ENCODE measurements at regions not wholly inside any gene's neighbourhood (a gene's known extent, or its start where the extent isn't known, plus 50 kb on each side); places are given as distances from the start of the nearest gene placed in this dataset.

DNA sequence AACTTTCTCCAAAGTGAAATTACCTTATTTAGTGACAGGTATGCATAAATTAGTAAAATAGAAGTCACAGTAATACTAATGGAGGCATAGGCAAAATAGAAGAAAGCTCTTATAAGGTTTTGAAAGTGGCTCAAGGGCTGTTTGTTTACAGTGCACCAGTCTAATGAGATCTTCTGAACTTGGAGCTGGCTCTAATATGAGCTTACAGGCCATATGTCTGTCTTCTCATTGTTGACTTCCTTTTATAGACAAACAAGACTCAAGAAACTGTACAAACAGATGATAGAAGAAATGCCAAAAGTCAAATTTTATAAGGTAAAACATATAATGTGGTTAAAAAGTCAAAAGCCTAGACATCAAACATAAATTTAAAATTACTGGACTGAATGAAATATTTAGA, 207.5 kb upstream of the NEGR1 start:
- no peak for ATAC-seq
- TF ChIP-seq BACH2 (CRISPR knock-in tag; IDR thresholded peaks at IDR 0.05; ENCODE audit: borderline replicate concordance) (no peak), ZC3H10 (CRISPR knock-in tag; IDR thresholded peaks at IDR 0.05) (no peak), ISL1 (CRISPR knock-in tag; IDR thresholded peaks at IDR 0.05) (no peak)
- TF ChIP-seq, protein P1, sequence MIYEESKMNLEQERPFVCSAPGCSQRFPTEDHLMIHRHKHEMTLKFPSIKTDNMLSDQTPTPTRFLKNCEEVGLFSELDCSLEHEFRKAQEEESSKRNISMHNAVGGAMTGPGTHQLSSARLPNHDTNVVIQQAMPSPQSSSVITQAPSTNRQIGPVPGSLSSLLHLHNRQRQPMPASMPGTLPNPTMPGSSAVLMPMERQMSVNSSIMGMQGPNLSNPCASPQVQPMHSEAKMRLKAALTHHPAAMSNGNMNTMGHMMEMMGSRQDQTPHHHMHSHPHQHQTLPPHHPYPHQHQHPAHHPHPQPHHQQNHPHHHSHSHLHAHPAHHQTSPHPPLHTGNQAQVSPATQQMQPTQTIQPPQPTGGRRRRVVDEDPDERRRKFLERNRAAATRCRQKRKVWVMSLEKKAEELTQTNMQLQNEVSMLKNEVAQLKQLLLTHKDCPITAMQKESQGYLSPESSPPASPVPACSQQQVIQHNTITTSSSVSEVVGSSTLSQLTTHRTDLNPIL (CRISPR knock-in tag; IDR thresholded peaks at IDR 0.05; ENCODE audit: low read depth), result no peak

DNA sequence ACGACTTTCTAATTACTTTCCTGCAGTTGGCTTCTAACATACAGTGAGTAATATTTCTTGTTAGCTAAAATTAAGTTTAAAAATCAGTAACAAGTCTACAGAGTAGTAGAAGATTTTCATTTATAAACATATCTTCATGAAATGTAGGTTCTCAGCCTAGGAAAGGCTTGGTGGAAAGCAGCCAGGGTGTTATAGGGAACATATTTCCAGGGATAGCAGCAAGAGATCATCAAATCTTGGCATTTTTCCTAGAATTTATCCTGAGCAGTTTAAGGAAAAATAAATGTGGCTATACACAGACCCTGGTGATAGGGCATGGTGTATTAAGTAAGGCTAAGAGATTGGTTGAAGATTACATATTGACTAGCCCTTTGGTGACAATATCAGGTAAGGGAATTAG, 203.5 kb upstream of the NEGR1 start:
- no peak for TF ChIP-seq TCF4 (CRISPR knock-in tag; IDR thresholded peaks at IDR 0.05; ENCODE audit: borderline replicate concordance)
- TF ChIP-seq TOX (CRISPR knock-in tag; IDR thresholded peaks at IDR 0.05; ENCODE audit: borderline replicate concordance), result no peak
- no peak for TF ChIP-seq OSR1 (CRISPR knock-in tag; IDR thresholded peaks at IDR 0.05)
- TF ChIP-seq, protein P2, sequence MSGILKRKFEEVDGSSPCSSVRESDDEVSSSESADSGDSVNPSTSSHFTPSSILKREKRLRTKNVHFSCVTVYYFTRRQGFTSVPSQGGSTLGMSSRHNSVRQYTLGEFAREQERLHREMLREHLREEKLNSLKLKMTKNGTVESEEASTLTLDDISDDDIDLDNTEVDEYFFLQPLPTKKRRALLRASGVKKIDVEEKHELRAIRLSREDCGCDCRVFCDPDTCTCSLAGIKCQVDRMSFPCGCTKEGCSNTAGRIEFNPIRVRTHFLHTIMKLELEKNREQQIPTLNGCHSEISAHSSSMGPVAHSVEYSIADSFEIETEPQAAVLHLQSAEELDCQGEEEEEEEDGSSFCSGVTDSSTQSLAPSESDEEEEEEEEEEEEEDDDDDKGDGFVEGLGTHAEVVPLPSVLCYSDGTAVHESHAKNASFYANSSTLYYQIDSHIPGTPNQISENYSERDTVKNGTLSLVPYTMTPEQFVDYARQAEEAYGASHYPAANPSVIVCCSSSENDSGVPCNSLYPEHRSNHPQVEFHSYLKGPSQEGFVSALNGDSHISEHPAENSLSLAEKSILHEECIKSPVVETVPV (CRISPR knock-in tag; IDR thresholded peaks at IDR 0.05), result no peak
- TF ChIP-seq PPARA (CRISPR knock-in tag; IDR thresholded peaks at IDR 0.05; ENCODE audit: borderline replicate concordance), result no peak
- TF ChIP-seq, protein P3, sequence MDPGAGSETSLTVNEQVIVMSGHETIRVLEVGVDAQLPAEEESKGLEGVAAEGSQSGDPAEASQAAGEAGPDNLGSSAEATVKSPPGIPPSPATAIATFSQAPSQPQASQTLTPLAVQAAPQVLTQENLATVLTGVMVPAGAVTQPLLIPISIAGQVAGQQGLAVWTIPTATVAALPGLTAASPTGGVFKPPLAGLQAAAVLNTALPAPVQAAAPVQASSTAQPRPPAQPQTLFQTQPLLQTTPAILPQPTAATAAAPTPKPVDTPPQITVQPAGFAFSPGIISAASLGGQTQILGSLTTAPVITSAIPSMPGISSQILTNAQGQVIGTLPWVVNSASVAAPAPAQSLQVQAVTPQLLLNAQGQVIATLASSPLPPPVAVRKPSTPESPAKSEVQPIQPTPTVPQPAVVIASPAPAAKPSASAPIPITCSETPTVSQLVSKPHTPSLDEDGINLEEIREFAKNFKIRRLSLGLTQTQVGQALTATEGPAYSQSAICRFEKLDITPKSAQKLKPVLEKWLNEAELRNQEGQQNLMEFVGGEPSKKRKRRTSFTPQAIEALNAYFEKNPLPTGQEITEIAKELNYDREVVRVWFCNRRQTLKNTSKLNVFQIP (CRISPR knock-in tag; IDR thresholded peaks at IDR 0.05; ENCODE audit: borderline replicate concordance, low read depth), result no peak
- ATAC-seq, result no peak

DNA sequence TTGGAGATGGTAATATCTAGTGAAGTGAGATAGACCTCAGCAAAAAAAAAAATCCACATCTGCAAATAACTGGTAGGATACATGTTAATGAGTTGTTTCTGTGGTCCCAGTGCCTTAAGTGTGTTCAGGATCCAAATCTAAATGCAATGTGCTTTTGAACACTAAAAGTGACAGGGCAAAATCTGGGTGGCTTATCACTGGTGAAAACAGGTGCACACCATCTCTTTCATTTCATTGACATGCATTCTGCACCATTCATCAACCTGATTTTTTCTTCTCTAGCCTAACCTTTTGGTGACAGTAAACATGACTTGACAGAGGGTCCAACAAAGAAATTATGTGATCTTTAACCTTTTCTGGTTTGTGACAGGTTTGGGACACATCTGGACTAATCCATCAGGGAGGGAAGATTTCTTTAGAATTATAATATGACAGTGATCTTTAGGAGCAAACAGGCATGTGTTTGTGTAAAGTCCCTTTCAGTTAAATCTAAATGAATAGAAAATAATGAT, 201.6 kb upstream of the NEGR1 start:
- TF ChIP-seq PPARA (CRISPR knock-in tag; IDR thresholded peaks at IDR 0.05; ENCODE audit: borderline replicate concordance), result no peak
- no peak for TF ChIP-seq BACH2 (CRISPR knock-in tag; IDR thresholded peaks at IDR 0.05; ENCODE audit: borderline replicate concordance)
- no peak for TF ChIP-seq ESRRG (CRISPR knock-in tag; IDR thresholded peaks at IDR 0.05)
- TF ChIP-seq OSR1 (CRISPR knock-in tag; IDR thresholded peaks at IDR 0.05), result no peak
- TF ChIP-seq SNAI2 (CRISPR knock-in tag; IDR thresholded peaks at IDR 0.05), result no peak
- ATAC-seq, result no peak

DNA sequence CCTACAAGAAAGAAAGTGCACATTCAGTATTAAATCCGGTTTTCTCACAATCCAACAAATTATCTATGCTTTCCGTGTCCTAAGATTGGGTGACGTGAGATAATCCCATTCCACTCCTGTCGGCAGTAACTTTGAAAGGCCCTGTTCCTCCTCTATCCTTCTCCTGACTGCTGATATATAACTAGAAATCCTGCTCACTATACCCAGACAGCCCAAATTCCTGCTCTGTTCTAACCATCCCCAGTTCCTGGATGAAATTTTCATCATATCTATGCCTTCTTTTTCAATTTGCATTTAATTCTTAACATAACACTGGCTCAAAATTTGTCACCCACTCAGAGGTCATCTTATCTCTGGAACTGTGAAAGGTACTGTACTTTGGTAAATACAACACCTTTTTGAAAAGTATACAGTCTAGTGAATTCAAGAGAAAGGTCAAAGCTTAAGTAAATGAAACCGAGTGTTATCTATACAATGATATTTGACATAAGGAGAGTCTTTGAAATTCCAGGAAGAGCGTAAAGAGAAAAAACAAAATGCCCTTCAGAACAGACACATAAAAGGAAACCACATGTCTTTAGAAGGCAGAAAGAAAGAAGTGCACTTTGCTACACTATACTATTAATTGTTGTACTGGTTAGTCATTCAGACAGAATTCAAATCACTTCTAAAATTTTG, 200.5 kb upstream of the NEGR1 start:
- no peak for ATAC-seq
- TF ChIP-seq PPARA (CRISPR knock-in tag; IDR thresholded peaks at IDR 0.05; ENCODE audit: borderline replicate concordance) (no peak), ISL1 (CRISPR knock-in tag; IDR thresholded peaks at IDR 0.05) (no peak), ZNF565 (CRISPR knock-in tag; conservative IDR thresholded peaks at IDR 0.05; ENCODE audit: low read depth) (no peak), GLIS3 (CRISPR knock-in tag; IDR thresholded peaks at IDR 0.05) (no peak), ZNF70 (CRISPR knock-in tag; IDR thresholded peaks at IDR 0.05) (no peak), ARNTL (CRISPR knock-in tag; IDR thresholded peaks at IDR 0.05; ENCODE audit: borderline replicate concordance, low read depth) (no peak), SNAI2 (CRISPR knock-in tag; IDR thresholded peaks at IDR 0.05) (no peak), TOX (CRISPR knock-in tag; IDR thresholded peaks at IDR 0.05; ENCODE audit: borderline replicate concordance) (no peak), OSR1 (CRISPR knock-in tag; IDR thresholded peaks at IDR 0.05) (no peak), CSDC2 (CRISPR knock-in tag; IDR thresholded peaks at IDR 0.05) (no peak)
- TF ChIP-seq, protein P3 (CRISPR knock-in tag; IDR thresholded peaks at IDR 0.05; ENCODE audit: borderline replicate concordance, low read depth), result no peak
- TF ChIP-seq, protein P2 (CRISPR knock-in tag; IDR thresholded peaks at IDR 0.05), result no peak
